Mesendoderm (in vitro differentiated cells): ENCODE measurements at regions not wholly inside any gene's neighbourhood (a gene's known extent, or its start where the extent isn't known, plus 50 kb on each side); places are given as distances from the start of the nearest gene placed in this dataset.

Experiments used
- DNase-seq: peaks from one replicate; pipeline ENCODE4 v3.0.0; 2013
- H2AK5ac ChIP-seq: 2 replicates; pipeline ENCODE4 v1.6.1; 2013; ENCODE audit warnings: low read length, inconsistent platforms
- H2BK120ac ChIP-seq: 2 replicates; pipeline ENCODE4 v1.6.1; 2013; ENCODE audit warnings: low read depth, mild to moderate bottlenecking, low read length, moderate library complexity, mixed read lengths
- H2BK15ac ChIP-seq: replicated peaks from 2 replicates; pipeline ENCODE4 v1.6.1; 2013; ENCODE audit warnings: low read depth, mild to moderate bottlenecking, moderate library complexity
- H2BK5ac ChIP-seq: 2 replicates; pipeline ENCODE4 v1.6.1; 2013; ENCODE audit warnings: low read length, inconsistent platforms
- H3K18ac ChIP-seq: 2 replicates; pipeline ENCODE4 v1.6.1; 2013; ENCODE audit warnings: mild to moderate bottlenecking, low read length, mixed read lengths
- H3K23ac ChIP-seq: one replicate; pipeline ENCODE4 v1.6.1; 2013; ENCODE audit warnings: low read length
- H3K27ac ChIP-seq: 2 replicates; pipeline ENCODE4 v1.5.1; 2013; ENCODE audit warnings: low read depth, mild to moderate bottlenecking, inconsistent platforms, low read length, moderate library complexity
- H3K27me3 ChIP-seq: 2 replicates; pipeline ENCODE4 v1.6.1; 2013; ENCODE audit warnings: low read length, control low read depth, mild to moderate bottlenecking, inconsistent platforms; ENCODE audit not compliant: insufficient read depth, poor library complexity
- H3K36me3 ChIP-seq: 2 replicates; pipeline ENCODE4 v1.6.1; 2013; ENCODE audit warnings: low read length, inconsistent platforms; ENCODE audit not compliant: control insufficient read depth, insufficient read depth
- H3K4ac ChIP-seq: one replicate; pipeline ENCODE4 v1.6.1; 2013; ENCODE audit warnings: low read depth, mild to moderate bottlenecking, low read length, moderate library complexity
- H3K4me1 ChIP-seq: 2 replicates; pipeline ENCODE4 v1.6.1; 2013; ENCODE audit warnings: low read depth, low read length, inconsistent platforms; ENCODE audit not compliant: control insufficient read depth
- H3K4me2 ChIP-seq: 2 replicates; pipeline ENCODE4 v1.6.1; 2013; ENCODE audit warnings: low read length
- H3K4me3 ChIP-seq: 2 replicates; pipeline ENCODE4 v1.5.1; 2013; ENCODE audit warnings: mild to moderate bottlenecking, low read length
- H3K56ac ChIP-seq: one replicate; pipeline ENCODE4 v1.6.1; 2013; ENCODE audit warnings: low read length
- H3K79me1 ChIP-seq: 2 replicates; pipeline ENCODE4 v1.6.1; 2013; ENCODE audit warnings: low read length, inconsistent platforms
- H3K79me2 ChIP-seq: 2 replicates; pipeline ENCODE4 v1.6.1; 2013; ENCODE audit warnings: mild to moderate bottlenecking, low read length; ENCODE audit not compliant: control insufficient read depth, insufficient read depth
- H3K9ac ChIP-seq: 2 replicates; pipeline ENCODE4 v1.6.1; 2013; ENCODE audit warnings: low read length, inconsistent platforms
- H4K5ac ChIP-seq: one replicate; pipeline ENCODE4 v1.6.1; 2013; ENCODE audit warnings: low read length
- H4K8ac ChIP-seq: one replicate; pipeline ENCODE4 v1.6.1; 2013; ENCODE audit warnings: low read depth, mild to moderate bottlenecking, control low read depth, low read length, moderate library complexity
- WGBS: extraction: QIAGEN DNeasy Blood & Tissue Kit; methylation state at CpG from one replicate; pipeline ENCODE4 v1.1.7; 2013; ENCODE audit warnings: low lambda C conversion rate, missing lambda C conversion rate; ENCODE audit not compliant: insufficient coverage; ENCODE audit errors: extremely low coverage; 5-methylcytosine and 5-hydroxymethylcytosine counted together

- H3K27ac ChIP-seq, result no peak overlapping the region
- no peak overlapping the region for H4K8ac ChIP-seq
- H3K56ac ChIP-seq, result no peak overlapping the region
- no peaks in the 10 kb centered on the region for H3K4me1 ChIP-seq
- H4K5ac ChIP-seq, result no peak overlapping the region
- H3K4me2 ChIP-seq, result no peak overlapping the region
- H3K79me2 ChIP-seq, result no peaks in the 10 kb centered on the region
- no CpG with 5 or more reads among the region's 3 CpGs for WGBS
- H2AK5ac ChIP-seq, result no peak overlapping the region
- H2BK5ac ChIP-seq, result no peak overlapping the region
- no peak overlapping the region for H3K23ac ChIP-seq
- no peak for DNase-seq
- no peaks in the 10 kb centered on the region for H3K79me1 ChIP-seq
- no peaks in the 10 kb centered on the region for H3K36me3 ChIP-seq
- H2BK120ac ChIP-seq, result no peak overlapping the region
- H3K18ac ChIP-seq, result no peak overlapping the region
- H2BK15ac ChIP-seq, result no peak overlapping the region
- H3K9ac ChIP-seq, result no peak overlapping the region
- no peaks in the 10 kb centered on the region for H3K27me3 ChIP-seq
- H3K4ac ChIP-seq, result no peak overlapping the region
- H3K4me3 ChIP-seq, result no peak overlapping the region
These were observed 346.8 kb downstream of the STK39 start for GRCh38 chr2:167900435-167901114.

- WGBS, result no CpG with 5 or more reads among the region's 3 CpGs
- Histone ChIP-seq H4K5ac (no peak overlapping the region), H2AK5ac (no peak overlapping the region), H3K27me3 (no peaks in the 10 kb centered on the region), H3K56ac (no peak overlapping the region), H3K79me2 (no peaks in the 10 kb centered on the region), H2BK15ac (no peak overlapping the region), H3K4me3 (no peak overlapping the region), H4K8ac (no peak overlapping the region), H3K9ac (no peak overlapping the region), H3K36me3 (no peaks in the 10 kb centered on the region), H2BK120ac (no peak overlapping the region), H3K23ac (no peak overlapping the region), H3K4ac (no peak overlapping the region), H3K79me1 (no peaks in the 10 kb centered on the region), H3K4me2 (no peak overlapping the region), H3K18ac (no peak overlapping the region), H2BK5ac (no peak overlapping the region), H3K27ac (no peak overlapping the region), H3K4me1 (no peaks in the 10 kb centered on the region)
- DNase-seq, result peak; percentile 32
These were observed 349.1 kb downstream of the STK39 start for GRCh38 chr2:167898340-167898739.

- Histone ChIP-seq H3K9ac (no peak overlapping the region), H3K4ac (no peak overlapping the region), H2AK5ac (no peak overlapping the region), H4K8ac (no peak overlapping the region), H3K4me2 (no peak overlapping the region), H4K5ac (no peak overlapping the region), H3K79me2 (no peaks in the 10 kb centered on the region), H2BK5ac (no peak overlapping the region), H3K4me3 (no peak overlapping the region), H3K23ac (no peak overlapping the region), H3K79me1 (no peaks in the 10 kb centered on the region), H3K36me3 (no peaks in the 10 kb centered on the region), H3K27ac (no peak overlapping the region), H2BK120ac (no peak overlapping the region), H3K18ac (no peak overlapping the region), H2BK15ac (no peak overlapping the region), H3K56ac (no peak overlapping the region), H3K27me3 (no peaks in the 10 kb centered on the region), H3K4me1 (no peaks in the 10 kb centered on the region)
- WGBS, result no CpG with 5 or more reads among the region's 5 CpGs
- no peak for DNase-seq
These were observed 355.6 kb downstream of the STK39 start for GRCh38 chr2:167891841-167892240.

GRCh38 chr2:167890739-167891138 lies 356.7 kb downstream of the STK39 start:
- no peak overlapping the region for H3K18ac ChIP-seq
- no peak overlapping the region for H3K4ac ChIP-seq
- no peaks in the 10 kb centered on the region for H3K27me3 ChIP-seq
- H2BK5ac ChIP-seq, result no peak overlapping the region
- no peak overlapping the region for H3K23ac ChIP-seq
- H3K79me1 ChIP-seq, result no peaks in the 10 kb centered on the region
- no peak overlapping the region for H3K4me2 ChIP-seq
- no peak overlapping the region for H4K8ac ChIP-seq
- no peak overlapping the region for H3K27ac ChIP-seq
- H2AK5ac ChIP-seq, result no peak overlapping the region
- no peak overlapping the region for H3K9ac ChIP-seq
- no peak overlapping the region for H4K5ac ChIP-seq
- no peak overlapping the region for H2BK15ac ChIP-seq
- H2BK120ac ChIP-seq, result no peak overlapping the region
- no peaks in the 10 kb centered on the region for H3K36me3 ChIP-seq
- no peak for DNase-seq
- H3K4me1 ChIP-seq, result no peaks in the 10 kb centered on the region
- no peaks in the 10 kb centered on the region for H3K79me2 ChIP-seq
- WGBS, result no CpG with 5 or more reads among the region's 2 CpGs
- no peak overlapping the region for H3K56ac ChIP-seq
- H3K4me3 ChIP-seq, result no peak overlapping the region

- Histone ChIP-seq H2BK15ac (no peak overlapping the region), H3K4me2 (no peak overlapping the region), H4K5ac (no peak overlapping the region), H2BK5ac (no peak overlapping the region), H3K79me2 (no peaks in the 10 kb centered on the region), H3K36me3 (peaks cover 1% of the 10 kb centered on the region), H4K8ac (no peak overlapping the region), H3K4me3 (no peak overlapping the region), H3K79me1 (no peaks in the 10 kb centered on the region), H3K23ac (no peak overlapping the region), H3K9ac (no peak overlapping the region), H3K27me3 (no peaks in the 10 kb centered on the region), H3K56ac (no peak overlapping the region), H3K18ac (no peak overlapping the region), H3K4ac (no peak overlapping the region), H2BK120ac (no peak overlapping the region), H3K27ac (no peak overlapping the region), H2AK5ac (no peak overlapping the region), H3K4me1 (peaks cover 2% of the 10 kb centered on the region)
- no peak for DNase-seq
- no CpG with 5 or more reads among the region's 1 CpG for WGBS
These were observed 367.0 kb downstream of the STK39 start for GRCh38 chr2:167880415-167880814.

GRCh38 chr2:167875529-167875928 lies 371.9 kb downstream of the STK39 start:
- Histone ChIP-seq H3K23ac (no peak overlapping the region), H3K18ac (no peak overlapping the region), H2BK5ac (no peak overlapping the region), H2BK15ac (no peak overlapping the region), H3K27ac (no peak overlapping the region), H3K56ac (no peak overlapping the region), H4K5ac (no peak overlapping the region), H3K27me3 (no peaks in the 10 kb centered on the region), H3K4ac (no peak overlapping the region), H3K4me3 (no peak overlapping the region), H3K79me2 (no peaks in the 10 kb centered on the region), H3K79me1 (no peaks in the 10 kb centered on the region), H2BK120ac (no peak overlapping the region), H3K4me1 (peaks cover 2% of the 10 kb centered on the region), H3K4me2 (no peak overlapping the region), H4K8ac (no peak overlapping the region), H2AK5ac (no peak overlapping the region), H3K9ac (no peak overlapping the region), H3K36me3 (peaks cover 1% of the 10 kb centered on the region)
- no peak for DNase-seq
- no CpG with 5 or more reads among the region's 4 CpGs for WGBS
